ENCODE measurements at regions not wholly inside any gene's neighbourhood (a gene's known extent, or its start where the extent isn't known, plus 50 kb on each side); places are given as distances from the start of the nearest gene placed in this dataset.

DNA sequence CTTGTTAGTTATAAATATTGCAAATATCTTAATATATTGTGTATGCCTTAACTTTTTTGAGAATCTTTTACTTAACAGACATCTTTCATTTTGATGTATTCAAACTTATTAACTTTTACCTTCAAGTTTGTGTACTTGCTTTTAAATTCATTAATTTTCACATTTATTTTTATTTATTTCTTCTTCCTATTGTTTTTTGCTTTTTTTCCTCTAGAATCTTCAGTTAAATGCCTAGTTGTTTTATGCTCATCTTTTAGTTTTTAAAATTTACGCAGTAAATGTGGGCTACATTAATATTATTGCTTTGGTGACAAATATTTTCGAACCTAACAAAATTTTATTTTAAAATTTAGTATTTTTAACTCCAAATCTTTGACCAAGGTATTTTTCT, 89.0 kb downstream of the TNFAIP3 start:
- ChIA-PET CTCF (no interaction called here), POLR2A (no interaction called here)
- Histone ChIP-seq H3K9me3 (peaks cover 5% of the 10 kb centered on the region; the same call in 1 of the 3 replicates), H3K4me3 (no peak overlapping the region), H3K4me2 (no peak overlapping the region), H3K27ac (no peak overlapping the region), H3K4me1 (no peaks in the 10 kb centered on the region)
- TF ChIP-seq TP53 (CRISPR knock-in tag; IDR thresholded peaks at IDR 0.05) = no peak
- TF ChIP-seq HDAC2 (IDR thresholded peaks at IDR 0.05) = no peak
- no peak for TF ChIP-seq NR3C1 (IDR thresholded peaks at IDR 0.05)
- TF ChIP-seq HES2 (IDR thresholded peaks at IDR 0.05) = no peak
- no peak for TF ChIP-seq KDM1A (IDR thresholded peaks at IDR 0.05; ENCODE audit: low read depth)
- TF ChIP-seq GATA3 (IDR thresholded peaks at IDR 0.05; ENCODE audit: borderline replicate concordance) = no peak
- no peak for TF ChIP-seq MAX (IDR thresholded peaks at IDR 0.05)
- TF ChIP-seq RARB (CRISPR knock-in tag; IDR thresholded peaks at IDR 0.05) = no peak
- no peak for TF ChIP-seq PHF8 (IDR thresholded peaks at IDR 0.05; ENCODE audit: borderline replicate concordance, low read depth)
- TF ChIP-seq CEBPB (IDR thresholded peaks at IDR 0.05) = no peak
- TF ChIP-seq, protein P1, sequence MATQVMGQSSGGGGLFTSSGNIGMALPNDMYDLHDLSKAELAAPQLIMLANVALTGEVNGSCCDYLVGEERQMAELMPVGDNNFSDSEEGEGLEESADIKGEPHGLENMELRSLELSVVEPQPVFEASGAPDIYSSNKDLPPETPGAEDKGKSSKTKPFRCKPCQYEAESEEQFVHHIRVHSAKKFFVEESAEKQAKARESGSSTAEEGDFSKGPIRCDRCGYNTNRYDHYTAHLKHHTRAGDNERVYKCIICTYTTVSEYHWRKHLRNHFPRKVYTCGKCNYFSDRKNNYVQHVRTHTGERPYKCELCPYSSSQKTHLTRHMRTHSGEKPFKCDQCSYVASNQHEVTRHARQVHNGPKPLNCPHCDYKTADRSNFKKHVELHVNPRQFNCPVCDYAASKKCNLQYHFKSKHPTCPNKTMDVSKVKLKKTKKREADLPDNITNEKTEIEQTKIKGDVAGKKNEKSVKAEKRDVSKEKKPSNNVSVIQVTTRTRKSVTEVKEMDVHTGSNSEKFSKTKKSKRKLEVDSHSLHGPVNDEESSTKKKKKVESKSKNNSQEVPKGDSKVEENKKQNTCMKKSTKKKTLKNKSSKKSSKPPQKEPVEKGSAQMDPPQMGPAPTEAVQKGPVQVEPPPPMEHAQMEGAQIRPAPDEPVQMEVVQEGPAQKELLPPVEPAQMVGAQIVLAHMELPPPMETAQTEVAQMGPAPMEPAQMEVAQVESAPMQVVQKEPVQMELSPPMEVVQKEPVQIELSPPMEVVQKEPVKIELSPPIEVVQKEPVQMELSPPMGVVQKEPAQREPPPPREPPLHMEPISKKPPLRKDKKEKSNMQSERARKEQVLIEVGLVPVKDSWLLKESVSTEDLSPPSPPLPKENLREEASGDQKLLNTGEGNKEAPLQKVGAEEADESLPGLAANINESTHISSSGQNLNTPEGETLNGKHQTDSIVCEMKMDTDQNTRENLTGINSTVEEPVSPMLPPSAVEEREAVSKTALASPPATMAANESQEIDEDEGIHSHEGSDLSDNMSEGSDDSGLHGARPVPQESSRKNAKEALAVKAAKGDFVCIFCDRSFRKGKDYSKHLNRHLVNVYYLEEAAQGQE (IDR thresholded peaks at IDR 0.05) = no peak
- 61% methylated on average over 2 of the region's 2 CpGs for WGBS (ENCODE audit: missing lambda C conversion rate)
- FAIRE-seq = no peak
- DNase-seq (ENCODE audit: low read depth in 1 of 2, low spot score in 1 of 2) = no peak
- ATAC-seq = no peak

- no peak for ATAC-seq
- Histone ChIP-seq H3K4me2 (no peak overlapping the region), H3K4me1 (no peaks in the 10 kb centered on the region), H3K9me3 (peaks cover 5% of the 10 kb centered on the region; the same call in 1 of the 3 replicates), H3K27ac (no peak overlapping the region), H3K4me3 (no peak overlapping the region)
- no peak for TF ChIP-seq HDAC2 (IDR thresholded peaks at IDR 0.05)
- no peak for TF ChIP-seq HOXB13 (CRISPR knock-in tag; IDR thresholded peaks at IDR 0.05; ENCODE audit: low read depth)
- TF ChIP-seq KDM1A (IDR thresholded peaks at IDR 0.05; ENCODE audit: low read depth) = no peak
- 81% methylated on average over 2 of the region's 2 CpGs for WGBS (ENCODE audit: missing lambda C conversion rate)
- POLR2A ChIA-PET = no interaction called here
- DNase-seq (ENCODE audit: low read depth in 1 of 2, low spot score in 1 of 2) = no peak
- no peak for FAIRE-seq
- CTCF ChIA-PET = interaction anchor here (0.6 to 1.1 kb wide), 2 partner anchors 12 to 13 kb away, joined by 3 to 5 read pairs; no protein-coding TSS in a partner anchor
These were observed 90.4 kb downstream of the TNFAIP3 start for GRCh38 chr6:137957471-137957870.

DNA sequence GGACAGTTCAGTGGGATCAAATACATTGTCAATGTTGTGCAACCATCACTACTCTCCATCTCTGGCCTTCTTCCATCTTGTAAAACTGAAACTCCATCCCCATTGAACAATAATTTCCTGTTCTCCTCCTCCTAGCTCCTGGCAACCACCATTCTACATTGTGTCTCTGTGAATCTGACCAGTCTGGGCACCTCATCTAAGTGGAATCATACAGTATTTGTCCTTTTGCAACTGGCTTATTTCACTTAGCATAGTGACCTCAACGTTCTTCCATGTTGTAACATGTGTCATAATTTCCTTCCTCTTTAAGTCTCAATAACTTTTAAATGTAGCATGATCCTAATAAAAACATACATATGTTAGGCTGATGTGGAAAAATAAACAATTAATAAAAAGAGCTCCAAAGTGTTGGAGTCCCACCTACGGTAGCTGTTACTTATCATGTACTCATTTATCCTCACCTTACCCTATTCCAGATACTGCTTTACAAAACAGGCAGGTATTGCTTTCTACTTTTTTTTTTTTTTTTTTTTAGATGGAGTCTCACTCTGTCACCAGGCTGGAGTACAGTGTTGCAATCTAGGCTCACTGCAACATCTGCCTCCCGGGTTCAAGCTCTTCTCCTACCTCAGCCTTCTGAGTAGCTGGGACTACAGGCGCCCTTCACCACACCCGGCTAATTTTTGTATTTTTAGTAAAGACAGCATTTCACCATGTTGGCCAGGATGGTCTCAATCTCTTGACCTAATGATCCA, 91.9 kb downstream of the TNFAIP3 start:
- Histone ChIP-seq H3K27ac (no peak overlapping the region), H3K4me2 (no peak overlapping the region), H3K4me1 (no peaks in the 10 kb centered on the region), H3K9me3 (peaks cover 5% of the 10 kb centered on the region; the same call in 1 of the 3 replicates), H3K4me3 (no peak overlapping the region)
- CTCF ChIA-PET = interaction anchor here (0.8 kb wide), 1 partner anchor 645 kb away, joined by 3 read pairs; no protein-coding TSS in a partner anchor
- TF ChIP-seq MAFK (IDR thresholded peaks at IDR 0.05; ENCODE audit: partially characterized antibody) = no peak
- TF ChIP-seq FOXS1 (CRISPR knock-in tag; IDR thresholded peaks at IDR 0.05) = no peak
- no peak for TF ChIP-seq JUN (IDR thresholded peaks at IDR 0.05)
- TF ChIP-seq JUNB (IDR thresholded peaks at IDR 0.05) = no peak
- TF ChIP-seq ZC3H11A (IDR thresholded peaks at IDR 0.05) = no peak
- TF ChIP-seq EP300 (IDR thresholded peaks at IDR 0.05) = no peak
- no peak for TF ChIP-seq NR3C1 (IDR thresholded peaks at IDR 0.05)
- no peak for TF ChIP-seq POLR2A (IDR thresholded peaks at IDR 0.05; ENCODE audit: low read length)
- TF ChIP-seq ESRRA (IDR thresholded peaks at IDR 0.05; ENCODE audit: borderline replicate concordance, low read length) = no peak
- no peak for TF ChIP-seq HES2 (IDR thresholded peaks at IDR 0.05)
- TF ChIP-seq EHMT2 (IDR thresholded peaks at IDR 0.05; ENCODE audit: low read depth) = no peak
- no peak for TF ChIP-seq POLR2AphosphoS2 (conservative IDR thresholded peaks at IDR 0.05; ENCODE audit: low read length)
- no peak for TF ChIP-seq HEYL (CRISPR knock-in tag; IDR thresholded peaks at IDR 0.05)
- TF ChIP-seq HDAC2 (IDR thresholded peaks at IDR 0.05) = no peak
- 73% methylated on average over 5 of the region's 5 CpGs for WGBS (ENCODE audit: missing lambda C conversion rate)
- POLR2A ChIA-PET = no interaction called here
- DNase-seq (ENCODE audit: low read depth in 1 of 2, low spot score in 1 of 2) (no peak), FAIRE-seq (no peak), ATAC-seq (no peak)
